PC-9 (cell line): ENCODE measurements at regions not wholly inside any gene's neighbourhood (a gene's known extent, or its start where the extent isn't known, plus 50 kb on each side); places are given as distances from the start of the nearest gene placed in this dataset.

Experiments used
- BruUV-seq: library from RNA; stranded (reverse); fragments of 400-500 nt; replicated peaks from 2 replicates; lab custom pipeline; 2021; lab: Mats Ljungman, UMichigan
- CTCF ChIA-PET: fragments of 300-600 bp; sonication (Branson Sonifier 250); formaldehyde crosslinking; loops from one replicate; lab custom pipeline; 2022; ENCODE audit warnings: antibody characterized with exemption; lab: Charles Lee
- POLR2A ChIA-PET: fragments of 300-600 bp; sonication (Branson Sonifier 250); formaldehyde crosslinking; loops from one replicate; lab custom pipeline; 2022; ENCODE audit warnings: antibody characterized with exemption; ENCODE audit not compliant: unreplicated experiment; lab: Charles Lee
- DNase-seq, 2 experiments: peaks; one replicate each; pipeline versions ENCODE4 v3.0.0 to v3.0.0-alpha.2; 2015 to 2022; ENCODE audit warnings: mixed read lengths in 1 of 2
- H2AFZ ChIP-seq: fragments of 200-600 bp; sonication (generic); 2 replicates; pipeline ENCODE4 v1.8.1; 2017; ENCODE audit warnings: antibody characterized with exemption
- H3F3A ChIP-seq: fragments of 200-600 bp; sonication (generic); 2 replicates; pipeline ENCODE4 v1.8.1; 2017; ENCODE audit warnings: antibody characterized with exemption, mild to moderate bottlenecking, low read depth; ENCODE audit not compliant: insufficient read depth
- H3K27ac ChIP-seq: fragments of 200-600 bp; sonication (generic); 2 replicates; pipeline ENCODE4 v1.6.1; 2016; ENCODE audit warnings: mixed run types
- H3K27me3 ChIP-seq: fragments of 200-600 bp; sonication (generic); 2 replicates; pipeline ENCODE4 v1.6.1; 2016; ENCODE audit warnings: low read depth, mixed run types; ENCODE audit not compliant: insufficient read depth
- H3K36me3 ChIP-seq: fragments of 200-600 bp; sonication (generic); 2 replicates; pipeline ENCODE4 v1.6.1; 2016; ENCODE audit warnings: low read depth, mixed run types
- H3K4me1 ChIP-seq: fragments of 200-600 bp; sonication (generic); replicated peaks from 2 replicates; pipeline ENCODE4 v1.6.1; 2016; ENCODE audit warnings: mixed run types; ENCODE audit not compliant: insufficient read depth
- H3K4me2 ChIP-seq: fragments of 200-600 bp; sonication (generic); 2 replicates; pipeline ENCODE4 v1.6.1; 2017; ENCODE audit warnings: mixed run types
- H3K4me3 ChIP-seq: fragments of 200-600 bp; sonication (generic); 2 replicates; pipeline ENCODE4 v1.6.1; 2016; ENCODE audit warnings: mixed run types
- H3K79me2 ChIP-seq: fragments of 200-600 bp; sonication (generic); 2 replicates; pipeline ENCODE4 v1.6.1; 2017; ENCODE audit warnings: low read depth, mixed run types
- H3K9me2 ChIP-seq: fragments of 200-600 bp; sonication (generic); 2 replicates; pipeline ENCODE4 v1.8.1; 2017; ENCODE audit warnings: mild to moderate bottlenecking; ENCODE audit not compliant: insufficient read depth
- H3K9me3 ChIP-seq: fragments of 200-600 bp; sonication (generic); 2 replicates; pipeline ENCODE4 v1.8.1; 2016; ENCODE audit warnings: low read depth; ENCODE audit not compliant: insufficient read depth
- H4K20me1 ChIP-seq: fragments of 200-600 bp; sonication (generic); 2 replicates; pipeline ENCODE4 v1.8.1; 2017; ENCODE audit not compliant: insufficient read depth
- CTCF ChIP-seq: fragments of 200-600 bp; sonication (generic); conservative IDR thresholded peaks from 2 replicates; pipeline ENCODE4 v1.6.1; 2017; ENCODE audit warnings: mixed run types, antibody characterized with exemption, mild to moderate bottlenecking, moderate library complexity
- EZH2 ChIP-seq: fragments of 200-600 bp; sonication (generic); IDR thresholded peaks from 2 replicates; pipeline ENCODE4 v1.8.0; 2017; ENCODE audit warnings: antibody characterized with exemption, low read depth
- intact Hi-C: fragments of 100-400 bp; cut with micrococcal nuclease; formaldehyde crosslinking; loops from one replicate; pipeline ENCODE4 v1.10.0; 2022; ENCODE audit not compliant: unreplicated experiment

GRCh38 chr2:238578256-238578655 is 151.5 kb downstream of the ASB1 start:
- intact Hi-C loops = loop anchor here (10.0 kb wide), 1 partner anchor 127 kb away; no protein-coding TSS in a partner anchor

DNA sequence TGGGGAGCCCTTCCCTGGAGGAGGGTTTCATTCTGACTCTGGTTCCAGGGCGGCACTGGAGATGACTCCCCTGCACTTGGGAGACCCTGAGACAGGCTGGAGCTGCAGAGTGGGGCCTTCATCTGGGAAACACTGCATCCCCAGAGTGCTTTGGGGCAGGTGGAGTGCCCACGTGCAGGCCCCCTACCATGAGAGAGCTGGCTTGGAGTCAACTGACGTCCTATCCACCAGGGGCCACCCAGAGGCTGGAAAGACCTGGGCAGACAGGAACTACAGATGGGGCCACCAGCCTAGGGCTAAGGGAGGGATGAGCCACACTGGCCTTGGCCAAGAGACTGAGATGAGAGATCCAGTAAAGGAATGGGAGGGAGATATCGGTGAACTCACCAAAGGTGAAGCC is 153.8 kb downstream of the ASB1 start:
- no peaks in the 10 kb centered on the region for H3K9me2 ChIP-seq
- H3K9me3 ChIP-seq = no peaks in the 10 kb centered on the region
- no peaks in the 10 kb centered on the region for H3F3A ChIP-seq
- no peaks in the 10 kb centered on the region for H3K79me2 ChIP-seq
- intact Hi-C loops = no loop called here
- H3K4me2 ChIP-seq = no peak overlapping the region
- H4K20me1 ChIP-seq = no peaks in the 10 kb centered on the region
- TF ChIP-seq EZH2 (no peak), CTCF (no peak)
- no peaks in the 10 kb centered on the region for H3K4me1 ChIP-seq
- no TSS peak for BruUV-seq
- no peak overlapping the region for H3K27ac ChIP-seq
- no peaks in the 10 kb centered on the region for H3K36me3 ChIP-seq
- peaks cover 80% of the 10 kb centered on the region for H3K27me3 ChIP-seq
- POLR2A ChIA-PET = no interaction called here
- no peak for DNase-seq
- CTCF ChIA-PET = no interaction called here
- no peak overlapping the region for H3K4me3 ChIP-seq
- H2AFZ ChIP-seq = no peak overlapping the region

More at GRCh38 chr2:238578256-238578655, 151.5 kb downstream of the ASB1 start:
- Histone ChIP-seq H3K27ac (no peak overlapping the region), H3F3A (no peaks in the 10 kb centered on the region), H3K36me3 (no peaks in the 10 kb centered on the region), H3K9me2 (no peaks in the 10 kb centered on the region), H3K79me2 (no peaks in the 10 kb centered on the region), H3K4me1 (no peaks in the 10 kb centered on the region), H3K4me2 (no peak overlapping the region), H3K4me3 (no peak overlapping the region), H2AFZ (no peak overlapping the region), H3K27me3 (peaks cover 94% of the 10 kb centered on the region), H4K20me1 (no peaks in the 10 kb centered on the region), H3K9me3 (no peaks in the 10 kb centered on the region)
- POLR2A ChIA-PET = no interaction called here
- CTCF ChIA-PET = no interaction called here
- TF ChIP-seq EZH2 (no peak), CTCF (no peak)
- no TSS peak for BruUV-seq
- no peak for DNase-seq

- Histone ChIP-seq H3K4me1 (no peaks in the 10 kb centered on the region), H3K9me3 (no peaks in the 10 kb centered on the region), H3K79me2 (no peaks in the 10 kb centered on the region), H3K27me3 (peaks cover 82% of the 10 kb centered on the region), H3K4me3 (no peak overlapping the region), H3K9me2 (no peaks in the 10 kb centered on the region), H3F3A (no peaks in the 10 kb centered on the region), H2AFZ (no peak overlapping the region), H3K27ac (no peak overlapping the region), H4K20me1 (no peaks in the 10 kb centered on the region), H3K4me2 (no peak overlapping the region), H3K36me3 (no peaks in the 10 kb centered on the region)
- intact Hi-C loops = no loop called here
- DNase-seq = no peak
- POLR2A ChIA-PET = no interaction called here
- no TSS peak for BruUV-seq
- TF ChIP-seq CTCF (no peak), EZH2 (no peak)
- CTCF ChIA-PET = no interaction called here
Measured at GRCh38 chr2:238581126-238581525, 154.4 kb downstream of the ASB1 start.
